ENCODE measurements at regions not wholly inside any gene's neighbourhood (a gene's known extent, or its start where the extent isn't known, plus 50 kb on each side); places are given as distances from the start of the nearest gene placed in this dataset.

DNA sequence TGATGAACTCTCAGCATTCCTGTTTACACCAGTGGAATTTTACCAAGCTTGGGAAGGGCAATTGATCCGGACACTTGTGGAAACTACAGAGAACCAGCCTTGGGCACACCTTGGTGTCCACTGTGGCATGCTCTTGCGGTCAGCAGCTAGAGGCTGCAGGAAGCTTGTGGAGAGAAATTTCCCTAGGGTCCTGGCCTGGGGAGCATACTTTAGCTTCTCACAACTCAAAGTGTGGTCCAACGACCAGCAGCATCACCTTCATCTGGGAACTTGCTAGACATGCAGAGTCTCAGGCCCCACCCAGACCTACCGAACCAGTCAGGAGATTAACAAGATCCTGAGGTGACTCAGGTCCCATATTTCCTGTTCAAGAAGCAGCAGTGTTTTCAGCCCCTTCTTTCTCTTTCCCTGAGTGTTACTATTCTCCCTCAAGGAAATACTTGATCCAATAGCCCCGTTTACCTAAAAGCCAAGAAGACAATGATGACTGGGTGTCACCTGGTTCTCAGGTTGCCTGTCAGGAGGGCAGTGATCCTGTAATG is 55.7 kb upstream of the KCNE2 start:
- Histone ChIP-seq H3K4me2 (ENCODE audit: low read depth, low read length) (no peak overlapping the region), H3K9ac (ENCODE audit: insufficient read depth, low read depth, low read length) (no peak overlapping the region), H3K79me2 (ENCODE audit: insufficient read depth, low read length) (no peaks in the 10 kb centered on the region), H3K9me3 (ENCODE audit: low read length) (no peaks in the 10 kb centered on the region), H4K20me1 (ENCODE audit: insufficient read depth, low read length) (no peaks in the 10 kb centered on the region), H3K36me3 (replicated peaks in 1 of 2; ENCODE audit: control insufficient read depth in 1 of 2, insufficient read depth in 2 of 2, low read length in 2 of 2) (no peaks in the 10 kb centered on the region), H3K27ac (ENCODE audit: extremely low read length, insufficient read depth, low read length) (no peak overlapping the region), H3K4me1 (ENCODE audit: insufficient read depth, low read length) (no peaks in the 10 kb centered on the region), H3K4me3 (replicated peaks in 1 of 3; ENCODE audit: insufficient read depth in 1 of 3, low read depth in 2 of 3, low read length in 3 of 3) (no peak overlapping the region), H2AFZ (ENCODE audit: low read length) (no peak overlapping the region), H3K27me3 (ENCODE audit: control insufficient read depth in 1 of 2, insufficient read depth in 2 of 2, low read length in 2 of 2) (peaks cover 0 to 11% of the 10 kb centered on the region in 2 experiments; a peak in 2 of 5 replicates)
- ATAC-seq (no peak), FAIRE-seq (no peak), DNase-seq (ENCODE audit: low spot score) (no peak)
- TF ChIP-seq ADNP (CRISPR knock-in tag; IDR thresholded peaks at IDR 0.05) (no peak), SMARCE1 (IDR thresholded peaks at IDR 0.05; ENCODE audit: borderline replicate concordance) (no peak), PHF21A (CRISPR knock-in tag; IDR thresholded peaks at IDR 0.05) (no peak), NFE2L1 (CRISPR knock-in tag; IDR thresholded peaks at IDR 0.05; ENCODE audit: borderline replicate concordance) (no peak), FOXO1 (CRISPR knock-in tag; IDR thresholded peaks at IDR 0.05) (no peak), ZNF773 (CRISPR knock-in tag; IDR thresholded peaks at IDR 0.05; ENCODE audit: borderline replicate concordance) (no peak), ZNF333 (CRISPR knock-in tag; IDR thresholded peaks at IDR 0.05; ENCODE audit: borderline replicate concordance) (no peak), EZH2 (conservative IDR thresholded peaks at IDR 0.05; ENCODE audit: low read depth, low read length) (no peak)
- TF ChIP-seq, protein P1, sequence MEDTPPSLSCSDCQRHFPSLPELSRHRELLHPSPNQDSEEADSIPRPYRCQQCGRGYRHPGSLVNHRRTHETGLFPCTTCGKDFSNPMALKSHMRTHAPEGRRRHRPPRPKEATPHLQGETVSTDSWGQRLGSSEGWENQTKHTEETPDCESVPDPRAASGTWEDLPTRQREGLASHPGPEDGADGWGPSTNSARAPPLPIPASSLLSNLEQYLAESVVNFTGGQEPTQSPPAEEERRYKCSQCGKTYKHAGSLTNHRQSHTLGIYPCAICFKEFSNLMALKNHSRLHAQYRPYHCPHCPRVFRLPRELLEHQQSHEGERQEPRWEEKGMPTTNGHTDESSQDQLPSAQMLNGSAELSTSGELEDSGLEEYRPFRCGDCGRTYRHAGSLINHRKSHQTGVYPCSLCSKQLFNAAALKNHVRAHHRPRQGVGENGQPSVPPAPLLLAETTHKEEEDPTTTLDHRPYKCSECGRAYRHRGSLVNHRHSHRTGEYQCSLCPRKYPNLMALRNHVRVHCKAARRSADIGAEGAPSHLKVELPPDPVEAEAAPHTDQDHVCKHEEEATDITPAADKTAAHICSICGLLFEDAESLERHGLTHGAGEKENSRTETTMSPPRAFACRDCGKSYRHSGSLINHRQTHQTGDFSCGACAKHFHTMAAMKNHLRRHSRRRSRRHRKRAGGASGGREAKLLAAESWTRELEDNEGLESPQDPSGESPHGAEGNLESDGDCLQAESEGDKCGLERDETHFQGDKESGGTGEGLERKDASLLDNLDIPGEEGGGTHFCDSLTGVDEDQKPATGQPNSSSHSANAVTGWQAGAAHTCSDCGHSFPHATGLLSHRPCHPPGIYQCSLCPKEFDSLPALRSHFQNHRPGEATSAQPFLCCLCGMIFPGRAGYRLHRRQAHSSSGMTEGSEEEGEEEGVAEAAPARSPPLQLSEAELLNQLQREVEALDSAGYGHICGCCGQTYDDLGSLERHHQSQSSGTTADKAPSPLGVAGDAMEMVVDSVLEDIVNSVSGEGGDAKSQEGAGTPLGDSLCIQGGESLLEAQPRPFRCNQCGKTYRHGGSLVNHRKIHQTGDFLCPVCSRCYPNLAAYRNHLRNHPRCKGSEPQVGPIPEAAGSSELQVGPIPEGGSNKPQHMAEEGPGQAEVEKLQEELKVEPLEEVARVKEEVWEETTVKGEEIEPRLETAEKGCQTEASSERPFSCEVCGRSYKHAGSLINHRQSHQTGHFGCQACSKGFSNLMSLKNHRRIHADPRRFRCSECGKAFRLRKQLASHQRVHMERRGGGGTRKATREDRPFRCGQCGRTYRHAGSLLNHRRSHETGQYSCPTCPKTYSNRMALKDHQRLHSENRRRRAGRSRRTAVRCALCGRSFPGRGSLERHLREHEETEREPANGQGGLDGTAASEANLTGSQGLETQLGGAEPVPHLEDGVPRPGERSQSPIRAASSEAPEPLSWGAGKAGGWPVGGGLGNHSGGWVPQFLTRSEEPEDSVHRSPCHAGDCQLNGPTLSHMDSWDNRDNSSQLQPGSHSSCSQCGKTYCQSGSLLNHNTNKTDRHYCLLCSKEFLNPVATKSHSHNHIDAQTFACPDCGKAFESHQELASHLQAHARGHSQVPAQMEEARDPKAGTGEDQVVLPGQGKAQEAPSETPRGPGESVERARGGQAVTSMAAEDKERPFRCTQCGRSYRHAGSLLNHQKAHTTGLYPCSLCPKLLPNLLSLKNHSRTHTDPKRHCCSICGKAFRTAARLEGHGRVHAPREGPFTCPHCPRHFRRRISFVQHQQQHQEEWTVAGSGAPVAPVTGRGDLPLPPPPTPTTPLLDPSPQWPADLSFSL (CRISPR knock-in tag; IDR thresholded peaks at IDR 0.05): no peak
- TF ChIP-seq, protein P2, sequence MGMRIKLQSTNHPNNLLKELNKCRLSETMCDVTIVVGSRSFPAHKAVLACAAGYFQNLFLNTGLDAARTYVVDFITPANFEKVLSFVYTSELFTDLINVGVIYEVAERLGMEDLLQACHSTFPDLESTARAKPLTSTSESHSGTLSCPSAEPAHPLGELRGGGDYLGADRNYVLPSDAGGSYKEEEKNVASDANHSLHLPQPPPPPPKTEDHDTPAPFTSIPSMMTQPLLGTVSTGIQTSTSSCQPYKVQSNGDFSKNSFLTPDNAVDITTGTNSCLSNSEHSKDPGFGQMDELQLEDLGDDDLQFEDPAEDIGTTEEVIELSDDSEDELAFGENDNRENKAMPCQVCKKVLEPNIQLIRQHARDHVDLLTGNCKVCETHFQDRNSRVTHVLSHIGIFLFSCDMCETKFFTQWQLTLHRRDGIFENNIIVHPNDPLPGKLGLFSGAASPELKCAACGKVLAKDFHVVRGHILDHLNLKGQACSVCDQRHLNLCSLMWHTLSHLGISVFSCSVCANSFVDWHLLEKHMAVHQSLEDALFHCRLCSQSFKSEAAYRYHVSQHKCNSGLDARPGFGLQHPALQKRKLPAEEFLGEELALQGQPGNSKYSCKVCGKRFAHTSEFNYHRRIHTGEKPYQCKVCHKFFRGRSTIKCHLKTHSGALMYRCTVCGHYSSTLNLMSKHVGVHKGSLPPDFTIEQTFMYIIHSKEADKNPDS (CRISPR knock-in tag; IDR thresholded peaks at IDR 0.05): no peak
- TF ChIP-seq, protein P3, sequence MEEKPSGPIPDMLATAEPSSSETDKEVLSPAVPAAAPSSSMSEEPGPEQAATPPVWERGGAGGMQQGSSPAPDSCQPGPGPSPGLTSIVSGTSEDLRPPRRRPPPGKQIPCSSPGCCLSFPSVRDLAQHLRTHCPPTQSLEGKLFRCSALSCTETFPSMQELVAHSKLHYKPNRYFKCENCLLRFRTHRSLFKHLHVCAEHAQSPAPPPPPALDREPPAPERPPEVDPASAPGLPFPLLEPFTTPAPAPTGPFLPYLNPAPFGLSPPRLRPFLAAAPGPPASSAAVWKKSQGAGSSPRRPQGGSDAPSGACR (CRISPR knock-in tag; IDR thresholded peaks at IDR 0.05): no peak
- in situ Hi-C loops (cut with HindIII; ENCODE audit: extremely low pct_ligation_motif_present, low pct_unique_long_range_greater_than_20kb): no loop called here
- POLR2A ChIA-PET: no interaction called here
- CTCF ChIA-PET (ENCODE audit: low intra/inter-chr PET ratio, low total read pairs): no interaction called here
- intact Hi-C loops (cut with micrococcal nuclease; ENCODE audit: unreplicated experiment): no loop called here
- WGBS (ENCODE audit: low lambda C conversion rate): 31% methylated on average over 4 of the region's 5 CpGs
- BruUV-seq (replicated peaks): no TSS peak

Measured in HepG2 (cell line).